Activated CD8-positive, alpha-beta memory T cell treated with anti-CD3 and anti-CD28 coated beads, Interleukin-2, amount 50 U/mL, for 24 hours (primary cell): ENCODE measurements at regions not wholly inside any gene's neighbourhood (a gene's known extent, or its start where the extent isn't known, plus 50 kb on each side); places are given as distances from the start of the nearest gene placed in this dataset.
"Not testable (repeated sequence)": the region's sequence is repeated elsewhere in the genome, so short reads cannot be mapped to it uniquely, and the experiment has no call there.

Experiments
- DNase-seq: peaks from one replicate; pipeline ENCODE4 v3.0.0-alpha.2; 2020; ENCODE audit errors: extremely low read depth

DNA sequence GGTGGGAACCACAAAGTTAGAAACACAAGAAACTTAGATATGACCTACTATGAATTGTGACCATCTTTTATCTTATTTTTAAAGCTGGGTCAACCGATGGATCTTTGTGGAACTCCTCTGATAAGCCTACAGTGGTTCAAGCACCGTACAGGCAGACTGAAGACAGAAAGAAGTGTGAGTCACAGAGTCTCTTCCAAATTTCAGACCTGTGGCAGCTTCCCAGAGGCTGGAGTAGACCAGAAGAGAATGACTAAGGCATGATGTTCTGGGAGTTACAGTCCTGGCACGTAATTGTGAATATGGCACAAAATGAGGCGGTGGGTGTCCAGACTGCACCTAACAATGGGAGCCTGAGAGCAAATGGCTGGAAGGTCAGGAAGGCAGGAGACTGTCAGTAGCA, 70.0 kb downstream of the LMO4 start:
- no peak for DNase-seq

DNA sequence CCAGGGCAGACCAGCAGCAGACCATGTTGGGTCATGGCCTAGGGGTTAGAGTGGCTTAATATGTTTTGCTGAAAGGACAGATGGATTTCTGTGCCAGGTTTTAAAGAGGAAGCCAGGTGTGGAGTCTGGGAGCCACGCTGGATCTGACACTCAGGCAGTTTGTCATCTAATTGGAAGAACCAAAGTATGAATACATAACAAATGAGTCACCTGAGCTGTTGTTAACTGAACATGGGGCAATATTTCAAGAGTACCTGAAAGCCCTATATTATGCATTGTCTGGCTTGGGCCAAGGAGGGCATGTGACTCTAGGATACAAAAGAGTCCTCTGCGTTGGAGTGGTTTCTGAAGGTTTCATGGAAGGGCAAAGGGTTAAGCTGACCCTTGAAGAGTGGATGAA, 70.6 kb downstream of the LMO4 start:
- no peak for DNase-seq

DNA sequence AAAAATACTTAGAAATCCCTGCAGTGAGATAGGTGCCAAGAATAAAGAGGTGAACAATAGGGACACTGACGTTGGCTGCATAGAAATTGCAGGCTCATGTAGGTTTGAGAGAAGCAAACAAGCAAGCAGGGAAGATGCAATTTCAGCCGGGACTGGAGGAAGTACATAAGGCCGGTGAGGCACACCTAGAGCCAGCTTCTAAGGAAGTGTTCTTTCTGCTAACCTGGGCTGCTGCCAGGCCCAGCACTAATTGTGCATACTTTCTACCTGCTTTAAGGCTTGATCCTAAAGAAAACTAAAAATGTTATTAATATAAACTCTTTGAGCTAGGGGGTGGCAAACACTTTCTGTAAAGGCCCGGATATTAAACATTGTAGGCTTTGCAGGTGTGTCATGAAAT, 71.0 kb downstream of the LMO4 start:
- DNase-seq, result no peak

DNA sequence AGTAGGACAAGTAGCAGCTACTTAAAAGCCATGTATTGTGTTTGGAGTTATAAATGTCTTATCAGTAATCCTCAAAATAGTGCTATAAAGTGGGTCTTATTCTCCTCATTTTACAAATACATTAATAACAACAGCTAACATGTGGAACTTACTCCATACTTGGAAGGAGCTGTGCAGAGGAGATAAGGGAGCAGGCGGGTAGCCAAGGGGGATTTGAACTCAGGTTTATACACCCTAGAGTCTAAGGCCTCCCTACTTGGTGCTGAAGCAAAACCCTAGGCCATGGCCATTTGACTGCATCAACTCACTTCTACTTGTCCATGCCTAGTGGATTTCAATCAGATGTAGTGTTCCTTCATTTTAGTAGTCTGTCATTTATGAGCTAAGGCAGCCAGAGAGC, 72.1 kb downstream of the LMO4 start:
- DNase-seq, result no peak

DNA sequence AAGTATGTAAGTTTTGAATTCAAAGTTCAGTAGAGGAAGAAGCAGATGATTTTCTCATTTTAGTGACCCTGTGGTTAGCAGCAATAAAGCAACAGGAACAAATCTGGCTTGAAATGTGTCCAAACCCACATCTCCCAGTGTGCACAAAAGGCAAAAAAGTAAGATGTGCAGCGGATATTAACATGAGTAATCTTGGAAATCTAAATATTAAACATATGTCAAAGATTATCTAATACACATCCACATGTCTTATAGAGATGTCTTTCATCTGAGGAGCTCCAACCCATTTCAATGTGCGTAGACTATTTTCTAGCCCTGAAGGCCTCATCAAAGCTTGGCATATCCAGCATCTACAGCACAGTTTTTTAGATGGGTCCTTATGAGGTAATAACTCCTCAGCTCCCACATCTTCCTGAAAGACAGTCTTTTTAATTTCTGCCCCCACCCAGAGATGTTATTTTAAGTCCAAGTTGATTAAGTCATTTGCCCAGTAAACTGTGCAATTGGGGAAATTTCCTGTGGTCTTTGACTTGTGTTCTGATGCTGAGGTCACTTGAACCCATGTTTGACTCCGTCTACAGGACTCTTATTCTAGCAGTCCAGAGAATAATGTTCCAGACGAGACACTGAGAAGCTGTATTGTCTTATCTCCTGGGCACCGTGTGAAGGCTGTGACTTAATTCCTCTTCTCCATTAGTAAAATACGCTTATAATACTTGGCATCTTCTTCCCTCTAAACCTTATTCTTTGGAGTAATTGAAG, 73.7 kb downstream of the LMO4 start:
- DNase-seq, result no peak

DNA sequence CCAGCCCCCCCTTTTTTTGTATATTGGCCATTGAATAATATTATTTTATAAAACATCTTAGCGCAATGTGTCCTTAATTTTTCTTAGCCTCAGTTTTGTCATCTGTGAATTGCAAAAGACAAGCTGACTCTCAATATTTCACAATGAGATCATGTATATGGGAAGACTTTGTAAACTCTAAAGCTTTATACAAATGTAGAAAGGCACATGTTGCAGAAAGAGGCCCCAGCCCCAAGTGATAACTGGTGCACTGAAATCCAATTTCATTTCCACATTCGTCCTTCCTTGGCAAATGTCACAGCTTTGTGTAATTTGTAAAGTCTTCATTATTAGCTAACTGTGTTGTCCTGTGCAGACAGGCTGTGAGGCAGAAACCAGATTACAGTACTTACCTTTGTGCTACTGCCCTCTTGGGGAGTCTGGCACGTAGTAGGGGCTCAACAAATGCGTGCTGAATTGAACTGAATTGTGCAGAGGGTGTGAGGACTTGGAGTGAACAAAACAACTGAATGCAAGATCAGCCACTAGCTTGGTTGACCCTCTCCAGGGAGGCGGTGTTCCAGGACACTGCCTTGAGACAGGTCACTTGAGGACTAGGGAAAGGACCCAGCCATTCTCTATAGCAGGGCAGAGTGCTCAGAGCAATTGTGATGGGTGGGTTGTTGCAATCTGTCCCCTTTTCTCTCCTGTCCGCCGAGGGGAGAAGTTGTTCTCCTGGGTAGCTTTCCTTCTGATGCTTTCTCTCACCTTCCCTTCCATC, 74.6 kb downstream of the LMO4 start:
- DNase-seq, result no peak

DNA sequence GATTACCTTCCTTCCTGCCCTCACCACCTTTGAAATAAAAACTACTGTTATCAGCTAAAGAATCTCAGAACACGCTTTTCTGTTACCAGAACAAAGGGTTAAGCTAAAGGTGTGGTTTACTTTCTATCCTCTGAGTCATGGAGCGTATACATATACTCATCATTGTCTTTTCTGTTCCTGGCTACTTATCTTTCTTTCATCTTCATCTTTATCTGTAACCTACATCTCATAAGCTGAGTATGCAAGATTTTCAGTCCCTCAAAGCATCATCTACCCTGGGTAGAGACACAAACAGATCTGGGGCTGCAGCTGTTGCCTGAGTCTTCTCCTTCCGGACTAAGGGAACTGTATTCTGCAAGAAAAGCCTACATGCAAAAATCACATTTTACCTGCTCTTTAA, 75.6 kb downstream of the LMO4 start:
- no peak for DNase-seq

DNA sequence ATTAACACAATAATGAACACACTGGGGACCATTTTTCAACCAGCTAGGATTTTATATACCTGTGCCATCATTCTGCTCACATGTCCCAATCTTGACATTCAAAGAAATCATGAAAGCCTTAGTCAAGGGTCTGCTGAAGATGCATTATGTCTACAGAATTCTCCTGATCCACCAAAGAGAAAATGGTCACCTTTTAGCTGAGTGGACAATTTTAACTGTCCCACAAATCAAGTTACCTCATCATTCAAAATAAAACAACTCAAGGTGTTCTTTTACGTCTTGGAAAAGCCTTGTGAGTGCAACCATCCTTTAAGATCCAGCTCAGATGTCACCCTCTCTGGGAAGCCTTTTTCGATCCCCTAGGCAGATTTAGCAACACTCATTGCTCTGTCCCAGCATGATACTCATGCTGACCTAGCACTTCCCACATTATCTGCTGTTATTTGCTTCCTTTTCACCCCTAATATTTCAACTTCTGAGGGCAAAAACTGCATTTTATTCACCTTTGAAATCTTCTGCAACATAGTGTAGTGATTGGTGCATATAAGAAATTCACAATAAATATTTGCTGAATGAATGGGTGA, 80.1 kb downstream of the LMO4 start:
- no peak for DNase-seq

DNA sequence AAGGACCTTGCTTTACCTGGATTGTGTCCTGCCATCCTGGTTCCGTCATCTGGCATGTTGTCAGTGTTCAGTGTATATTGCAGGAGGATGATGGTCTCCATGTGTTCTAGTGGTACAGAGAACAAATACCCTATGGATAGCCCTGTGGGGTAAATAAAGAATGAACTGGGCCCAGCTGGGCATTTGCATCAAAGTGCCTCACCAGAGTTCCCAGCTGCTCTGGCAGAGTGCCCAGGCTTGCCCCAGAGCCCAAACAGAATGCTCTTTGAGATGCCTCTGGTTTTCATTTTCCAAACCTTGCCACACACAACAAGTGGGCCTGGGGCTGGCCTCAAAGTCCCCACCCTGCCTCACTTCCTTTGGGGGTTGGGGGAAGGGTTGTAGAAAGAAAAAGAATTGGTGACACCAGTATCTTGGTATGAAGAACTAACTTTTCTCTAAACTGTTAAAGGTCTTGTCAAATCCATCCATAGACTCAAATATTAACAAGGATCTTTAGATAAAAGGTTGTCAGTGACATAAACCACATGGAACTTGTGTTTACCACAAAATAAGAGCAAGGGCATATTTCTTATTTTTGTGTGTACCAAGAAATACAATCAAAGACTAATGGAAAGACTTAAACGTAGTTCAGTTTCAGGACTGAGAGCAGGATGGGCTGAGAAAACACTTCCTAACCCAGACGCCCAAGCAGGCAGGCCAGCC, 82.2 kb downstream of the LMO4 start:
- no peak for DNase-seq

DNA sequence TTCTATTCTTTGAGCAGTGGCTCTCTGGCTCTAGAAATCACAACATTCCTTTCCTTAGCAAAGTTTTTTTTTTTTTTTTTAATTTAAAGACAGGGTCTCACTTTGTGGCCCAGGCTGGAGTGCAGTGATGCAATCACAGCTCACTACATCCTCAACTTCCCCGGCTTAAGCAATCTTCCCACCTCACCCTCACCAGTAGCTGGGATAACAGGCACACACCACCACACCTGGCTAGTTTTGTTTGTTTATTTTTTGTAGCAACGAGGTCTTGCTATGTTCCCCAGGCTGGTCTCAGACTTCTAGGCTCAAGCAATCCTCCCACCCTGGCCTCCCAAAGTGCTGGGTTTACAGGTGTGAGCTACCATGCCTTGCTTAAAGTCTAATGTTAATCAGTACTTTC, 85.2 kb downstream of the LMO4 start:
- DNase-seq, result not testable (repeated sequence)

DNA sequence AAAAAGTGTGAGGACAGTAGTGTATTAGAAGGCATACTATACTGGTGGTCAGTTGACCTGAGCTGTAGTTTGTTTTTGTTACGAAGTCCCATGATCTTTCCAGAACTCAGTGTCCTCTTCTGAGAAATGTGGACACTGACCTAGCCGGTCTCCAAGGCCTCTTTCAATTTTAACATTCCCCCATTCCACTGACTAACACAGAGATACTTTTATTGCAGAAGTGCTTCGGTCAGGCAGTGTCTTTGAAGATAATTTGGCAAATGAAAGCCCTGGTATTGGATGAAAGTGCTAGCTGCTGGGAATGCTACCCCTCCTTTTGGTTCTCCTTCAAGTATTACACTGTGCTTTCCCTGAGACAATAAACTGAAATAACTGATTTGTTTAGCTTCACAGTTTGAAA, 89.4 kb downstream of the LMO4 start:
- DNase-seq, result no peak

DNA sequence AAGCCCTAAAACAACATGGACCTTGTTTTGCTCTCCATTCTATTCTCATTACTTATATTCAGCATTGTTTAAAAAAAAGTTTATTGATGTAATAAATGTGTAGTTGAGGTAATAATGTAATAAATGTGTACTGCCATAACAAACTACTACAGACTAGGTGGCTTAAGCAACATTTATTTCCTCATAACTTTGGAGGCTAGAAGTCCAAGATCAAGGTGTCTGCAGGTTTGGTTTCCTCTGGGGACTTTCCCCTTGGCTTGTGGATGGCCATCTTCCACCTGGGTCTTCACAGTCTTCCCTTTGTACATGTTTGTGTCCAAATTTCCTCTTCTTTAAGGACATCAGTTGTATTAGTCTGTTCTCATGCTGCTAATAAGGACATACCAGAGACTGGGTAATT, 93.1 kb downstream of the LMO4 start:
- DNase-seq, result no peak

DNA sequence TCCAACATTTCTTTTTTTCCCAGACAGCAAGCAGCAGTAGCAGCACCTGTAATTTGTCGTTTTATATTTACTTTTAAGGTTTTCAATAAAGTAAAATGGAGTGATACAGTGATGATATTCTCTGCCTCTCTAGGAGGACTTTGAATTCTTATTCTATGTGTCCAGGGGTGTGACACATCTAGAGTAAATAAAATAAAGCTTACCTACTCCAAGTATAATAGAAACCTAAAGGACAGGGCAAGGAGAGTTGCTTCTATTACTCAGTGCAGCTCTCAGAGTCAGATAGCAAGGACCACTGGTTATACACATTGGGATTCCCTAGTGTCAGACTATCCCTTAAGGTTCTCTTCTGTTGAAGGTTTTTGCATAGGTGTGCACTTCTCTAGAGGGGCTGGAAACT, 95.9 kb downstream of the LMO4 start:
- no peak for DNase-seq

DNA sequence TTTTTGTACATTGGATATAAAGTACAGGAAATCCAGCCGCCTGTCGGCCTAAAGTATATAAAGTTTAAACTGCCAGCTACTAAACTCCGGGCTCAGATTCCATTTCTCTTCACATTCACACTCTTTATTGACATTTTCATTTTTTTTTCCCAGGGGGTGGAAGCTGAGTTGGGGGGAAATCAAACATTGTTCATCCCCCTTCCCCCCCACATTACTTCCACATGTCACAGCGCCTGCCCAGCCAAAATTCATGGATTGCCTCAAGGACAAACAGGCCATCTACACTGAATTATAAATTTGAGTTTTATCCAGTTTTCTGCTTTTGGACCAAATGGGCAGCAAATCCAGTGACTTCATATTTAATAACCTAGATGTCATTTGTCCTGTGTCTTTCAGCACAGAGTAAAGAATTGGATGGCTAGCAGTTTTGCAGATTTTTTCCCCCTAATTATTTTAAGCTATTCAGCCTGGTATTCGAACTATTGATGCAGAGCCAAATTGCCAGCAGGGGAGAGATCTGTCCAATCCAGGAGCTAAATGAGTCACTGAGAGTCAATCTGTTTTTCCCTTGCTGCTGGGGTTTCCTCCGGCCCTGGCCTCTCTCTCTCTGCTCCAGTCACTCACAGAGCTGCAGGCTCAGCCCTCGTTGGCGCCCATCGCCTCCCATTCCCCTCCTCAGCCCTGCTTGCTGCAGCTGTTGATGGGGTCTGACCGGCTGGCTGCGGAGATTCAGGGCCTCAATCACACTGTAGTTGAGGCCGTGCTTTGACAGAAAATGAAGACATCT, 98.0 kb downstream of the LMO4 start:
- no peak for DNase-seq

DNA sequence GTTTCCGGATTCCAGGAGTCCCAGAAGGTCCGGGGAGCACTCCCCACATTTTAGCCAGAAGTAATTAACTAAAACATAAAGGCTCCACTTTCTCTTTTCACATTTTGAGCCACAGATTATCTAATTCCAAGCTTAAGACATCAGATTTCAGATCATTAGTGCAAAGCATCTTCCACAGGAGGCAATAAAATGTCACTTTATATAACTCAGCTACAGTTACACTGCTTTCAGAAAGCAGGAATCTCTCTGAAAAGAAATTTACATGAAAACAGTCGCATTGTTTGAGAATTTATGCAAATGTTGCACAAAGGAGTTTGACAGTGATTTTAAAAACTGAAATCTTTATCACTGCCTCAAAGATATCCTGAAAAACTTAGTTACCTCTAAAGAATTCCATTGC, 99.7 kb downstream of the LMO4 start:
- no peak for DNase-seq

DNA sequence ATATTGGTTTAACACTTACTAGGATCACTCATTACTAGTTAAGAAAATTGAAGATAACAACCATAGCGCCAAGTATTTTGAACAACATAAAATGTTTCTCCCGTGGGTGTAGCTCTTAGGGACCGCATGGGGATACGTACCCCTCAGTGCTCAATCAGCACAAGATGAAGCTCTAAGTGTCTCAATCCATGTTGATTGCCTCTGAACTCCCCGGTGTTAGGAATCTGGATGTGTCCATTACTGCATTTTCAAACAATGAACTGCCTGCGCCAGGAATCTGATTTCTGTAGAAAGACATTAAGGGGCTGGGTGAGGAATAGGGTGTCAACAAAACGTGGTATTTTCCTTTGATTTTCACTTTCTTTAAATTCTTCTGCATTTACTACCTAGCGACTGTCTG, 100.2 kb downstream of the LMO4 start:
- no peak for DNase-seq

DNA sequence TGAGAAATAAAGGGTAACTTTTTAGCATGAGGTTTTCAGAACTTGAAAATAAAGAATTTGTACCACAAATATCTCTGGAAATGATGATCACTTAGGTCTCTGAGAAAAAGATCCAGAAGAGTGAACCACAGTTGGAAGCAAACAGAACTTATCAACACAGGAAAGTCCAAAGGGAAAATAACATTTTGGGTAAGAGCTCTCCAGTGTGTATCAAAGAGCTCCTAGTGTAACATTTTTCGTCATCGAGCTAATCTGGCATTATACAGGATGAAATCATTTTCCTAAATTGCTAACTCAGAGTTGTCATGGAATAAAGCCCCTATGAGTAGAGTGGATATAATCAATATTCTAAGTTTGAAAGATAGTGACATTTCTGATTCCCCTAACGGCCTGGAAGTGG, 104.0 kb downstream of the LMO4 start:
- no peak for DNase-seq

DNA sequence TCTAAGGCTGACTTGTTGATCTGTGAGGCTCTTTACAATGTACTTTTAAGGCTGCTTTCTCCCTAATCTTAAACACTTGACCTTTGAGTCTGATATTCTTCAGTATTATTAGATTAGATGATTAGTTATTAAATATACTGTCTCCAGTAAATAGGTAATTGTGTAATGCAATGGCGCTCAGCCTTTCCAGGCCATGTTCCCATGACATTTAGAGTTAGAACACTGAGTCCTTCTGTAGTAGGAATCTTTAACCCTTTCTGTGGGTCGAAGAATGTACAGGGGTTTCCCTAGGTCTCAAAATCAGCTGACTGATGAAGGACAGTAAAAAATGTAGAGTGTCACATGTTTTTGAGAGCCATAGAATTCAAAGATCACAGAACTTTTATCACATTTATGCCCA, 104.4 kb downstream of the LMO4 start:
- not testable (repeated sequence) for DNase-seq

DNA sequence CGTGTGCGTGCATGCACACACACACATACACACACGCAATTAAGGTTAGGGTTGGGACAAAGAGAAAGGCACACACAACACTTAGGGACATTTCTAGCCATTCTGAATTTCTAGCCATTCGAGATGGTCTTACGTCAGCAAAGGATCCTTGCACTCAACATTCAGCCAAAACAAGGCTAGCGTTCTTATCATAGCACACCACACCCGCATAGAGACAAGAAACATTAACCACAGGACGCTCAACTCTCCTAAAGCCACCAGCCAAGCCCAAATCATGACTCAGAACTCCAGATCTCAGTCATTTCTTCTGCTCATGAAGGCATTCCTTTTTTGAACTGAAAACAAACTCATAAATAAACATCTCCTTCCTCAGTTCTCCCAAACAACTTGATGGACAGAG, 106.8 kb downstream of the LMO4 start:
- no peak for DNase-seq

DNA sequence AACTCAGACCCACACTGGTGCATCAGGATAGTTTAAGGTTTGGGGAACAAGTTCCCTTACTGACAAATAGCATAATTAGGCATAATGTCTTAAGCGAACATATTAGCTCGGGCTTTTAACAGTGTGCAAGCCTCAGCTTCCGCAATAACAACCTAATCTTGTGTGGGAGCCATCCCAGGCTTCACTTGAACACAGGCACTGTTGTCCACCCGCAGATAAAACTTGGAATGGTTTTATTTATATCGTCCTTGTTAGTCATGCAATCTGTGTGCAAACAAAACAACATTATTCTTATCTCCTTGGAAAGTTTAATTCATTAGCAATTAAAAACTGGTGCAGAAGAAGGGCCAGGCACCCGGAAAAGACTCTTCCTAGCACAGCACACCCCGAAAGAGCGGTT, 107.4 kb downstream of the LMO4 start:
- DNase-seq, result not testable (repeated sequence)

DNA sequence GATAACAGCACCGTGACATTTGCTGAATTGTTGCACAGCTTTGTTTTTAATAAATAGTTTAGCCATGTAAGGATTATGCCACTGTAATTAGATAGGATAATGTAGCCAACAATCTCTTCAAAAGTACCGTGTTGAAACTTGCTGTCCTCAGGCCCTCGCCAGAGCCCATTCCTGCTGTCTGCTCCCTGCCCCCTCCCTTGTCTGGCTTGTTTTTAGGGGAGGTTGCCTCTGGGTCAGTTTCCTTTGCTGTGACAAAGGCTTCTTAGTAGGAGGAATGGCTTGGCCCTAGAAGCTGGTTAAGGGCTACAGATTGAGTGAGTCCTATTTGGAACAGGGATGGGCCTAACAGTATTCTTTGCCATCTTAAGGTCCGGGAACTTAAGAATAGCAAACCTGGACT, 107.9 kb downstream of the LMO4 start:
- no peak for DNase-seq
